SJSA1 (cell line): ENCODE measurements at regions not wholly inside any gene's neighbourhood (a gene's known extent, or its start where the extent isn't known, plus 50 kb on each side); places are given as distances from the start of the nearest gene placed in this dataset.
"Not testable (repeated sequence)": the region's sequence is repeated elsewhere in the genome, so short reads cannot be mapped to it uniquely, and the experiment has no call there.

ENCODE experiments used
- DNase-seq, 2 experiments: peaks; one replicate each; pipeline ENCODE4 v3.0.0-alpha.2; 2015 to 2020; ENCODE audit warnings: low spot score in 2 of 2, low read depth in 1 of 2
- H3K27ac ChIP-seq: fragments of 250-450 bp; sonication (Bioruptor Pico); 2 replicates; pipeline ENCODE4 v1.5.1; 2020; ENCODE audit warnings: mild to moderate bottlenecking, moderate library complexity
- H3K27me3 ChIP-seq: fragments of 250-450 bp; sonication (Bioruptor Pico); replicated peaks from 2 replicates; pipeline ENCODE4 v1.5.1; 2020; ENCODE audit warnings: mild to moderate bottlenecking, moderate library complexity
- H3K36me3 ChIP-seq: fragments of 250-450 bp; sonication (Bioruptor Pico); 2 replicates; pipeline ENCODE4 v1.5.1; 2020; ENCODE audit warnings: mild to moderate bottlenecking
- H3K4me1 ChIP-seq: fragments of 250-450 bp; sonication (Bioruptor Pico); replicated peaks from 2 replicates; pipeline ENCODE4 v1.6.1; 2021; ENCODE audit warnings: mild to moderate bottlenecking
- H3K4me3 ChIP-seq: fragments of 250-450 bp; sonication (Bioruptor Pico); 2 replicates; pipeline ENCODE4 v1.5.1; 2020; ENCODE audit warnings: mild to moderate bottlenecking
- H3K9me3 ChIP-seq: fragments of 250-450 bp; sonication (Bioruptor Pico); replicated peaks from 2 replicates; pipeline ENCODE4 v1.5.1; 2020; ENCODE audit warnings: mild to moderate bottlenecking

DNA sequence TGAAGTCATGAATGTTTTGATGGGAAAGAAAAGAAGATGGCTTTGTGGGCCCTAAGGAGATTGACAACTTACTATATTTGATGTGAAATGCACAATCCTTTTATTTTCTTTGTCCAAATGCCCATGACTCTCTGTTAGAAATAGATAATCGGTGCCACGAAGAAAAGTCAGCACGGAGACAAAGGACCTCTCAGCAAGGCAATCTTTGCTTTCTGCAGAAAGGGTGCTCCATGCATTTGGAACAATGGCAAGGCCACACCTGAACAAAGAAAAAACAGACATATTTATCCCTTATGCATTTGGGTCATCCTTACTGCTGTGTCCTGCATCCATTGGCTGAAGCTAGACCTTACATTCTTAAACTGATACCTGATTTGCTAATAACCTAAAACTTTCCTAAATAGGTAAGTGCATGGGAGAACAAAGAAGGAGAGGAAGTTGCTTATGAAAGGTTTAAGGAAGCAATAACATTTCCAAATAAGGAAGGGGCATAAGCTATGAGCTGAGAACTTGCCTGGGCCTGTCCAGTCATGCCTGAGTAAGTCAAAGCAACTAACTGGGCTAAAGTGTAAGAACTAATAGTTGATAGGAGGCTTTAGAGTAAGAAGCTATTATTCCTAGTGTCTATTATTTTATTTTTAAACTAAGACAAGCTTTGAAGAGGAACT is 158.0 kb upstream of the LMNTD1 start:
- not testable (repeated sequence) for H3K27me3 ChIP-seq, H3K4me1 ChIP-seq, H3K36me3 ChIP-seq, H3K27ac ChIP-seq, H3K9me3 ChIP-seq, H3K4me3 ChIP-seq, DNase-seq

DNA sequence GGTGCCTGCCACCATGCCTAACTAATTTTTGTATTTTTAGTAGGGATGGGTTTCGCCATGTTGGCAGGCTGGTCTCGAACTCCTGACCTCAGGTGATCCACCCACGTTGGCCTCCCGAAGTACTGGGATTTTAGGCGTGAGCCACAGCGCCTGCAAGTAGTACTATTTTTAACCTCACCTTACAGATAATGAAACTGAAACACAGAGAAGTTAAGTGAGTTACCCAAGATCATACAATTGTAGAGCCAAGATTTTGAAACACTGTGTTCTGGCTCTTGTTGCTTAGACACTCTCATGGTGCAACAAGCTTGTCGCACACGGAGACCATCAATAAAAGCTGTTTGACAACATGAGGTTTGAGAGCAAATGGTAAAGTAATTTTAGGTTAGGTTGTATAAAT is 159.1 kb upstream of the LMNTD1 start:
- no peaks in the 10 kb centered on the region for H3K4me1 ChIP-seq

GRCh38 chr12:25713264-25713663 is 160.2 kb upstream of the LMNTD1 start:
- no peak for DNase-seq
- Histone ChIP-seq H3K4me3 (no peak overlapping the region), H3K27ac (no peak overlapping the region), H3K27me3 (no peaks in the 10 kb centered on the region), H3K4me1 (no peaks in the 10 kb centered on the region), H3K9me3 (no peaks in the 10 kb centered on the region), H3K36me3 (no peaks in the 10 kb centered on the region)

More for the DNA sequence above, 159.1 kb upstream of the LMNTD1 start:
- Histone ChIP-seq H3K27ac (no peak overlapping the region), H3K27me3 (no peaks in the 10 kb centered on the region), H3K36me3 (no peaks in the 10 kb centered on the region), H3K9me3 (no peaks in the 10 kb centered on the region), H3K4me3 (no peak overlapping the region)
- DNase-seq: no peak

DNA sequence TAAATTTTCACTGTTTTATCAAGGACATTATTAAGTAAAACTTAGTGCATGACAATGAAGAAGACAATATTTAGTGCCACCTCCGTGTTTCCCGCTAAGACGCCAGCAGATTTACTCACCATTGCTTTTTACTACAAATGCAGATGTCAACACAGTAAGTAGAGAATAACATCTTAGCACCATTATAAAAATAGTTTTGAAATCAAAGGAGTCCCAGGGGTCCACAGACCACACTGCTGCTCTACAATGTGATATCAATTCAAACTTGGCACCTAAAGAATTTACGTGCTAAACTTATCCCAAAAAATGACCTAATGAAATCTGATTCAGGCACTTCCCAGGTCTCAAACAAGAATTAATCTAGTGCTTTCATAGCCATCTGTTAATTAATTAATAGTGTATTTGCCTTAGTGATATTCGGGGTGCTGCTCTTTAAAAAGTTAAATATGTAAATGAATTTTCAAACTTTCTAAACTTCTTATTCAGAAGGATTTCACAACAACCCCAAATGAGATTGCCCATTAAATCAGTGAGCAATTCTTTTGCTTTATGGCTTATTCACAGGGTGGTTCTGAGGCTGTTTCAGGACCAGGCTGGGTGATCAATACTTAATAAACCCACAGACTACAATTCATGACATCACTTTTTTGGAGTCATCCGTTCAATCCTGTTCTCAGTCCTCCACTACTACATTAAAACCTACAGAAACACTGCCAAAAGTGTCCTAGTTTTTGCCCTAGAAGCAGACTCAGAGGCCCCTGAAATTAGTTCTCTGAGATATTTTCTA is 161.3 kb upstream of the LMNTD1 start:
- no peak overlapping the region for H3K4me3 ChIP-seq
- no peak for DNase-seq
- no peaks in the 10 kb centered on the region for H3K36me3 ChIP-seq
- no peaks in the 10 kb centered on the region for H3K4me1 ChIP-seq
- no peaks in the 10 kb centered on the region for H3K9me3 ChIP-seq
- no peak overlapping the region for H3K27ac ChIP-seq
- H3K27me3 ChIP-seq: no peaks in the 10 kb centered on the region

GRCh38 chr12:25715102-25715501 is 162.0 kb upstream of the LMNTD1 start:
- no peak for DNase-seq
- no peaks in the 10 kb centered on the region for H3K9me3 ChIP-seq
- no peaks in the 10 kb centered on the region for H3K27me3 ChIP-seq
- H3K4me3 ChIP-seq: no peak overlapping the region
- no peaks in the 10 kb centered on the region for H3K4me1 ChIP-seq
- no peak overlapping the region for H3K27ac ChIP-seq
- no peaks in the 10 kb centered on the region for H3K36me3 ChIP-seq

DNA sequence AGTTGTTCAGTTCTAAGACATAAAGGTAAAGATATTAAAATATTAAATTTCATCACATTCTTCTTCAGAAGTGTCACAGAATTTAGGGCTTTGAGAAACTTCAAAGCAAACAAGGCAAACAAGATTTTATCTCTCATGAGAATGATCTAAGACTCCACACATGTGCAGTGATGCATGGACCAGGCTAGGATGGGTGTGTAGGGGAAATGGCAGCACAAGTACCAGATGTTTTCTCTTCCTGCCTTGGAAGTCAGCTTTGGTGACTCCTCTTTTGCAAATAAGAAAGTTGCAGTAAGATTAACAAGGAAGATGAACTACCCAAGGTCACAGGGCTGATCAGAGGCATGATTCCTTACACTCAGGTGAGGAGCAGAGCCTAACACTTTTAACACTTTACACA is 163.8 kb upstream of the LMNTD1 start:
- Histone ChIP-seq H3K4me3 (no peak overlapping the region), H3K36me3 (no peaks in the 10 kb centered on the region), H3K9me3 (no peaks in the 10 kb centered on the region), H3K4me1 (no peaks in the 10 kb centered on the region), H3K27ac (no peak overlapping the region), H3K27me3 (no peaks in the 10 kb centered on the region)
- DNase-seq: no peak

- Histone ChIP-seq H3K27me3 (no peaks in the 10 kb centered on the region), H3K27ac (no peak overlapping the region), H3K36me3 (no peaks in the 10 kb centered on the region), H3K4me3 (no peak overlapping the region), H3K4me1 (no peaks in the 10 kb centered on the region), H3K9me3 (no peaks in the 10 kb centered on the region)
- DNase-seq: no peak
Observed at GRCh38 chr12:25717552-25717951, 164.5 kb upstream of the LMNTD1 start.

DNA sequence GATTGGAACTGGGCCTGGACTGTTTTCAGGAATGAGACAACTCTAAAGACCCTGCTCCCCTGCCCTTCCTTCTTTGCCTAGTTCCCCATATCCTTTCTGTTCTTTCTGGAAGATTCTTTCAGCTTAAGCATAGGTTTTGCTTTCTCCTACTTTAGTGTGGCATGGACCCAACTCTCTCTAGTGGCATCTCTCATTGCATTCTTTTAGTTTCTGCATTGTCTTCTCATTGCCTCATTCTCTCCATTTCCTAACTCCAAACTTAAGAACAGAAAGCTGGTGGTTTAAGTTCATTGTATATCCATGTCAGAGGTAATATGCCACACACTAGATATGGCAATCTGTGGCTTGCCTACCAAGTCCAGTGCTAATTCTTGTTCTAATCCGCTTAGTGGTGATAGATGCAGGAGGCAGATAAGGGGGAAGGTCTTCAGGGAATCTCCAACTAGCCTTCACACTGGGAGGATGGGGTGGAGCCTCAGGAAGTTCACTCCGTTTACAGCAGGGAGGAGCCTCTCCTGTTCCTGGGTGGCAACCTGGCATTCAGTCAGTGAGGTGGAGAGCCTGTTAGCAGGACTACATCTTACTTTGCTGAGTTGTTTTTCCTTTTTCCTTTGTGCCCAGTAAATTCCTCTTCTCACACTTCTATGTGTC is 165.1 kb upstream of the LMNTD1 start:
- no peaks in the 10 kb centered on the region for H3K4me1 ChIP-seq

GRCh38 chr12:25719505-25719904 is 166.4 kb upstream of the LMNTD1 start:
- H3K36me3 ChIP-seq: no peaks in the 10 kb centered on the region
- H3K9me3 ChIP-seq: no peaks in the 10 kb centered on the region
- H3K27me3 ChIP-seq: no peaks in the 10 kb centered on the region
- H3K27ac ChIP-seq: no peak overlapping the region
- no peak overlapping the region for H3K4me3 ChIP-seq
- DNase-seq: no peak
- no peaks in the 10 kb centered on the region for H3K4me1 ChIP-seq

More for the DNA sequence above, 165.1 kb upstream of the LMNTD1 start:
- no peak for DNase-seq
- Histone ChIP-seq H3K36me3 (no peaks in the 10 kb centered on the region), H3K4me3 (no peak overlapping the region), H3K27ac (no peak overlapping the region), H3K27me3 (no peaks in the 10 kb centered on the region), H3K9me3 (no peaks in the 10 kb centered on the region)

- no peak for DNase-seq
- no peaks in the 10 kb centered on the region for H3K9me3 ChIP-seq
- H3K27me3 ChIP-seq: no peaks in the 10 kb centered on the region
- no peak overlapping the region for H3K4me3 ChIP-seq
- no peaks in the 10 kb centered on the region for H3K36me3 ChIP-seq
- no peak overlapping the region for H3K27ac ChIP-seq
- no peaks in the 10 kb centered on the region for H3K4me1 ChIP-seq
Observed at GRCh38 chr12:25723336-25723735, 170.3 kb upstream of the LMNTD1 start.

GRCh38 chr12:25723921-25724491 is 170.9 kb upstream of the LMNTD1 start:
- Histone ChIP-seq H3K9me3 (no peaks in the 10 kb centered on the region), H3K4me3 (no peak overlapping the region), H3K4me1 (no peaks in the 10 kb centered on the region), H3K36me3 (no peaks in the 10 kb centered on the region), H3K27me3 (no peaks in the 10 kb centered on the region), H3K27ac (no peak overlapping the region)
- no peak for DNase-seq

DNA sequence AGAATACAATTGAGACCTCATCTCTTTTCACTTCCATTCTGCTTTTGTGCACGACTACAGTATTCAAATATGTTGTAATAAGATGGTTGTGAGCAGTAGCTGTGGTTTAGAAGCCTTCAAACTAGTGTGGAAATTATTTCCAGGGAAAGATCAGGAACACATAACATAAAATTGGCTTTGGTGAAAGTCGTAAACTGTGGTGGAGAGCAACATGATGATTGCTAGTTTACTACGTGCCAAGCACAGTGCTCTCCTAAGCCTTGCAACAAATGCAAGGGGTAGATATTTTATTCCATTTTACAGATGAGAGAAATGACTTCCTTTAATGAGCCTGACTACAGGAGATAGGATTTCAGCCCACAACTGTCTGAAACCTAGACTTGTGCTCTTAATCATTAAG is 172.4 kb upstream of the LMNTD1 start:
- H3K27me3 ChIP-seq: no peaks in the 10 kb centered on the region
- DNase-seq: no peak
- no peaks in the 10 kb centered on the region for H3K9me3 ChIP-seq
- no peaks in the 10 kb centered on the region for H3K36me3 ChIP-seq
- H3K27ac ChIP-seq: no peak overlapping the region
- no peaks in the 10 kb centered on the region for H3K4me1 ChIP-seq
- no peak overlapping the region for H3K4me3 ChIP-seq

GRCh38 chr12:25725931-25726330 is 172.8 kb upstream of the LMNTD1 start:
- Histone ChIP-seq H3K9me3 (no peaks in the 10 kb centered on the region), H3K36me3 (no peaks in the 10 kb centered on the region), H3K27me3 (no peaks in the 10 kb centered on the region), H3K4me1 (no peaks in the 10 kb centered on the region), H3K27ac (no peak overlapping the region), H3K4me3 (no peak overlapping the region)
- no peak for DNase-seq

DNA sequence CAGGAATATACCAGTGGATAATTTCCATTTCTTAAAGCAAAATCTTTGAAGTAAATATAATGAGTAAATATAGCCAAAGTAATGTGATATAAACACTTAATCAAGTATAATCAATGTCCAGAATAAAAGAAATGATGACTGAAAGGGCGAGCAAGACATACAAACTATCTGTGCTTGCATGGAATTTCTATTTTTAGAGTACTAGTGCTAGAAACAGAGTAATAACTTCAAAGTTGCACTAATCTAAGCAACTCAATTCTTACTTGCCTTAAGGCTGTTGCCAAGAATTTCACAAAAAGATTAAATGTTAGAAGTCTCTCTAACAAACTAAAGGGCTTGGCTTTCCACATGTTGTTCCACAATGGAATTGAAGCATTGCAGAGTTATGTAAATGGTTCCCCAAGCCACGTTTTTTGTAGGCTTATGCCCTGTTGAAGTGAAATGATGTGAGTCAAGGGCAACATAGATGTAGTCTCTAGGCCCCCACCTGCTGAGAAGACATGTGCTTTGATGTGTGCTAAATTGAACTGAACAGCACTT is 175.0 kb upstream of the LMNTD1 start:
- Histone ChIP-seq H3K27me3 (no peaks in the 10 kb centered on the region), H3K9me3 (no peaks in the 10 kb centered on the region), H3K4me1 (no peaks in the 10 kb centered on the region), H3K4me3 (no peak overlapping the region), H3K36me3 (no peaks in the 10 kb centered on the region), H3K27ac (no peak overlapping the region)
- no peak for DNase-seq
